DMS114 treated with DMSO at 0.1 percent for 48 hours (cell line): ENCODE measurements at regions not wholly inside any gene's neighbourhood (a gene's known extent, or its start where the extent isn't known, plus 50 kb on each side); places are given as distances from the start of the nearest gene placed in this dataset.
"Not testable (repeated sequence)": the region's sequence is repeated elsewhere in the genome, so short reads cannot be mapped to it uniquely, and the experiment has no call there.

Experiments used
- DNase-seq: peaks from one replicate; lab custom pipeline; 2025; ENCODE audit not compliant: unreplicated experiment; lab: John Stamatoyannopoulos, UW

DNA sequence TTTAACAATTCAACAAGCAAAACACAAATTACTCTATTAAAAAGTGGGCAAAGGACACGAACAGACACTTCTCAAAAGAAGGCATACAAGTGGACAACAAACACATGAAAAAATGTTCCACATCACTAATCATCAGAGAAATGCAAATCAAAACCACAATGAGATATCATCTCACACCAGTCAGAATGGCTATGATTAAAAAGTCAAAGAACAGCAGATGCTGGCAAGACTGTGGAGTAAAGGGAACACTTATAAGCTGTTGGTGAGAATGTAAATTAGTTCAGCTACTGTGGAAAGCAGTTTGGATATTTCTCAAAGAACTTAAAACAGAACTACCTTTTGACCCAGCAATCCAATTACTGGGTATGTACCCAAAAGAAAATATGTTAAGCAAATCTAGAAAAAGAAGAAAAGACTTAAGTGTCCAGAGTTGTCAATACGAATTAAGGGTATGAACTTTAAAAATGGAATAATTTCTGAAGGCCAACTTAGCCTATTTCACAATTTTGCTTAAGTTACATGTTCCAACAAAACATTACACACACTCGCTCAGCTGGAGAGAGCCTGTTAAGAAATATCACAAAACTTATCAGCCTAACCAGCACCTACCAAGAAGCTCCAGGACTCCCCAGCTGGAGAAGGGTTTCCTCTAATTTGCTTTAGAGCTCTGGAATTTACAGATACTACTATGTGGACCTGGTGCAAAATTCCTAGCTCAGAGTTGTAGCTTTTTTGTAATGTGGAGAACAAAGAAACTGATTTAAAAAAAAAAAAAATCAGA lies 232.1 kb downstream of the DUSP10 start:
- no peak for DNase-seq

DNA sequence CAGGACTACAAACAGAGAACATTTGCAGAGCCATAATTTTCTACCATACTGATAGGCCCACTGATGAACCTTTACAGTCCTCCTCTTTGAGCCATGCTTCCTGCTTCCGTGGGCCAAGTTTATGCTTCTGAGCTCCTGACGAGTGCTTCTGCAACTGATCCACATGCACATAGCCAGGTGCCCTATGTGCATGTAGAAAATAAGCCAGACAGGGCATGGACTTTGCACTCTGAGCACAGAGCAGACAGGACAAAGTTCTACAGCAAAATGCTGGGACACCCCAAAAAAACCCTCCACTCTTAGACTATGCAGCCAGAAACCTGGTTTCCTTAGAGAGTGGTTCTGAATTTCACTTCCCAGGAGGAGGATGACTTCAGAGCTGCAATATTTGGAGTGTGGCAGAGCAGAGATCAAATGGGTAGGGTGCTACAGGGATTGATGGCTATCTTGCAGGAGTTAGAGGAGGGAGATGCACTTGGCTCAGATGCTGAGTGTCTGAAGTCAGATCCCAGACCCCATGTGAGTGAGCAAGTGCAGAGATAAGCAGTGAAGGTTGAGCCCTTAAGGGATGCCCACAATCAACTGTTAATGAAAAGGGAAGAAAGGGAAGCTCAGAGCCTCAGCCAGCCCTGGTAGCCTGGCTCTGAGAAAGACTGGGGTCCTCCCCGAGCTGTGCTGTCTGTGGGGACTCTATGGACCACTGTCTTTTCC lies 230.9 kb downstream of the DUSP10 start:
- no peak for DNase-seq

DNA sequence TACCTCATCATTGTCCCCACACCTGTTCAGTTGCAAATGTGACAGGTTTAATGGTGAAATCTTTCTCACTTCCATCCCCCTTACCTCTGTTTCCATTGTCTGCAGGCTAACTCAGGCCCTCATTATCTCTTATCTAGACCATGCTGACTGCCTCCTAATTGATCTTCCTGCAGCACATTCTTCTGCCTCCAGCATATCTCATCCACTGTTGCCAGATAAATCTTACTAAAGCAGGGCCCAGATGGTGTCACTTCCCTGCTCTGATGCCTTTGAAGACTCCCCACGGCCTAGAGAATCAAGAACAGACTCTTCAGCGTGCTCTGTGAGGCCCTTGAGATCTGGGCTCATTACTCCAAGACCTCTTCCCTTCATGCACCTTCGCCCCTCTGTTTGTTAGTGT lies 230.1 kb downstream of the DUSP10 start:
- no peak for DNase-seq

DNA sequence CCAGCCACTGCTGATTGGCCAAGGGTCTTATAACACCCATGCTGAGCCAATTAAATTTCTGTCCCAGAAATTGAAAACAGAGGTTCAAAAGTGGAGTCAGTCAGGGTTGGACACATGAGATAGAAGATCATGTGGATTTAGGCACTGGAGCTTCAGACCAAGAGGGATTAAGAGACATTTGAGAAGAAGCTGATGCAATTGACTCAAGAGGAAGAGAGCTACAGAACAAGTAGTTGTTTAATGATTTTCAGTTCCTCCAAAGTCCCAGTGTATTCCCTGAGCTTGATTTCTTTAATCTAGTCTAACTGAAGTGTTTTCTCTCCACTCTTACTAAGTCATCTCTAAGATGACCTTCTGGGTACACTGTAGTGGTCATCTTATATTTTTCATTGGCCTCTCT lies 227.1 kb downstream of the DUSP10 start:
- no peak for DNase-seq

DNA sequence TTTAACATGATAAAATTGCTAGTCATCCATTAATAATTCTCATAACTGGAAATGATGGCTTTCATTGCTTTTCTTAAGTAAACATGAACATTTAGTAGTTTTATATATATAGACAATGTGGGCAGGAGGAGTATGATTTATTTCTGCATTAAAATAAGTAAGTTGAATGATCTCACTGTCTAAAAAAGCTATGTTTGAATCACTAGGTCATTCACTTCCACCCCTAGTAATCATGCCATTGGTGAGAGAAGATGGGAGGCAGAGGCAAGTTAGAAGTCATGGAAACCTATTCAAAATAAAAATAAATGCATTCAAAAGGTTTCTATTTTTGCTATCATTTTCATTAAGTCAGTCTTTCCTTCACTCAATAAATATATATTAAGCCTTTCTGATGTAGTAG lies 226.4 kb downstream of the DUSP10 start:
- no peak for DNase-seq

DNA sequence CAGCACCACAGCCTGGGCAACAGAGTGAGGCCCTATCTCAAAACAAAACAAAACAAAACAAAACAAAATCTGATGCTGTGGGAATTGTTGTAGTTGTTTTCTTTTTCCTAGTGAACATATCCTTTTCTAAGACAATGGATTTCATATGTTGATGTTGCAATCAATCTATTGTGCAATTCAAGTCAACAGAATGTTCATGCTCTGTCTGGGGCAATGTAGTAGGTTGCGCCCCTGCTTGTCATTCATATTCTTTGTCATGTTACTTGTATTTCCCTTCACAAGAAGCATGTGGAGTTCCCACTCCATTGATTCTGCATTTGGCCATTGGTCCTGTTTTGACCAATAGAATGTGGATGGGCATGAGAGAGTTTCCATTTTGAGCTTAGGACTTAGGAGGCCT lies 223.9 kb downstream of the DUSP10 start:
- DNase-seq: no peak

DNA sequence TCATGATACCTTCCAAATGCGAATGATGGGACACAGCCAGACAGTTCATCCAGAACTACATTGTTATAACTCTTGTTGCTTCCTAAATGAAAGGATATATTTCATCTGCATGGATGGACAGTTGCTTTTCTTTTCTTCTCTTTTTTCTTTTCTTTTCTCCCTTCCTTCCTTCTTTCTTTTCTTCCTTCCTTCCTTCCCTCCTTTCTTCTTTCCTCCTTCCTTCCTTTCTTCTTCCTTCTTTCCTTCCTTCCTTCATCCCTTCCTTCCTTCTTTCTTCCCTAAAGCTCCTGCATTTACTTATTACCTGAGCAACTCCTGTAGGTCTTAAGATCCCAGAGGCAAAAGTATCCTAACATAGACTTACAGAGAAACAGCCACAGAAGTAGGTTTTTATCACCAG lies 221.6 kb downstream of the DUSP10 start:
- no peak for DNase-seq

DNA sequence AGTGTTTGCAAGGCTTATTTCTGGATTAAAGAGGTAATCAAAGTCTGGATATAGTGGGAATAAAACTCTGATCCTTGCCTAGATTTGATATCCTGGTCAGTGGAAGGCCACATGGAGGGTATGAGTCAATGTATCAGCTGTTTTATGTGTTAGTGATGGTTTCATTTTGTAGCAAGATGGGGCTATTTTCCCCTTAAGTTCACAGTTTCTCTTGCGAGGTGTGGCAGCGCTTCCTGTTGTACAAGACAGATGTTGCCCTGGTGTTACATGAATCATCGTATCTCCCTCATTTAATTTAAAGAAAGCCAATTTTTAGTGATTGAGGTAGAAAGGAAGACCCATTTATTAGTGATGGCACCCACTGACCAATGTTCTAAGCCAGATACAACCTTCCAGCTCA lies 220.2 kb downstream of the DUSP10 start:
- DNase-seq: no peak

DNA sequence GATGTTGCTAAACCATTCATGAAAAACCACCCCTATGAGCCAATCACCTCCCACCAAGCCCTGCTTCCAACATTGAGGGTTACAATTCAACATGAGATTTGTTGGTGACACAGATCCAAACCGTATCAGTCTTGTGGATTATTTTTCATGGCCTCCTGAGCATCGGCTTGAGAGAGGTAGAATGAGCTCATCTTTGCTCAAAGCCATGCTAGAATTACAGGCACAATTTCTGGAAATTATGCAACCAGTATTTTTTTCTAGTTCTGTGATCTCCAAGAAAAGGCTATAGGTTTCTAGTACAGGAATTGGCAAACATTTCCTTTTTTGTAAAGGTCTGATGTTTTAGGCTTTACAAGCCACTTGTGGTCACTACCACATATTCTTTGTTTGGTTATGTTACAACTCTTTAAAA lies 219.4 kb downstream of the DUSP10 start:
- no peak for DNase-seq

DNA sequence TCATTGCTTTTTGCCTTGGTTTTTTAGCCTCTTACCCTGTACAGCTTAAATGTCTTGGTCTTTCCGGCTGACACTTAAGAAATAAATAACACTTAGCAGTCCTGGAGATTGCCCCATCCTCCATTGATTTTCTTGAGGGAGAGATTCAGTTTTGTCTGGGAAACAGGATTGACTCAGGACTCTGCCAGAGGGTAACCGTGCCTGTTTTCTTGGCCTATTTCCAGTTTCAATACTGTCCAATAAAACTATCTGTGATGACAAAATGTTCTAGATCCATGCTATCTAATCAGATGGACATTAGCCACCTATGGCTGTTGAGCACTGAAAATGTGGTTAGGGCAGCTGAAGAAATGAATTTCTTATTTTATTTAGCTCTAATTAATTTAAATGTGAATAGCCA lies 216.1 kb downstream of the DUSP10 start:
- no peak for DNase-seq

DNA sequence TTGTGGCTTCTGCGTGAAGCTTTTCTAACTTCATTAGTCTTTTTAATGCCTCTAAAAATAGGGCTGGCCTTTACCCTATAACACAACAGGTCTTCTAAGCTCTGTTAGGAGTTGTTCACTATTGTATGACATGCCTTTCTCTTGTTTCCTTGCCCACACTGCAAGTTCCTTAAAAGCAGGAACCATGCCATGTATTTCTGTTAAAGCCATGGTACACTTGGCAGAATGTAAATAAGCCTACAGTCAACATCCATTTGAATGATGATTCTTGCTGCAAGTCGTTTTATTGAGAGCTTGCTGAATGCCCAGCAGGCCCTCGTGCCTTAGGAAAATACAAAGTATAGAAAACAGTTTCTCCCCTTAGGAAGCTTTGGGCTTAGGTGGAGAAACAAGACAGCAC lies 214.6 kb downstream of the DUSP10 start:
- no peak for DNase-seq

DNA sequence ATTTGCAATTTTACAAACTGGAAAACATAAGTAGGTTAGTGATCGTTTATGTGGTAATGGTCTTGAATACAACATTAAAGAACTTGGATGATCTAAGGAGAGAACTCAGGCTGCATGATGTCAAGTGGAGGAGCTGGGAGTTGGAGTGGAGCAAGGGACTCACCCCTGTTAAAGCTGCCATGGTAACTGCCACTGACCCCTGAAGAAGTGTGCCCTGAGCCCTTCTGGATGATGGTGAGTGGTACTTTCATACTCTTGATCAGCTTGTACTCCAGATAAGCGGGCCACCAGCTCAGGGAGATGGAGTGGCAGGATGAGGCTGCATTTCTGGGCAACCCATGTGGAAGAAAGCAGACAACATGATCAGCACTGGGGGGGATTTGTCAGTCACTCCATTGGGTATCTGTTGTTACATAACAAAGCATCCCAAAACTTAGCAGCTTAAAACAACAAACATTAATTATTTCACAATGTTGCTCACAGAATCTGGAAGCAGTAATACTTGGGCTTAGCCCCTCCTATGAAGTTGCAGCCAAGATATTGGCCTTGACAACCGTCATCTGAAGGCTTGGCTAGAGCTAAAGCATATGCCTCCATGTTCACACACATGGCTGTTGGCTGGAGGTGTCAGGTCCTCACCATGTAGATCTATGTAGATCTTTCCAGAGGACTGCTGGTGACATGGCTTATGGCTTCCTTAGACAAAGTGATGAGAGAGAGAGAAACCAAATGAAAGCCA lies 213.8 kb downstream of the DUSP10 start:
- DNase-seq: no peak

DNA sequence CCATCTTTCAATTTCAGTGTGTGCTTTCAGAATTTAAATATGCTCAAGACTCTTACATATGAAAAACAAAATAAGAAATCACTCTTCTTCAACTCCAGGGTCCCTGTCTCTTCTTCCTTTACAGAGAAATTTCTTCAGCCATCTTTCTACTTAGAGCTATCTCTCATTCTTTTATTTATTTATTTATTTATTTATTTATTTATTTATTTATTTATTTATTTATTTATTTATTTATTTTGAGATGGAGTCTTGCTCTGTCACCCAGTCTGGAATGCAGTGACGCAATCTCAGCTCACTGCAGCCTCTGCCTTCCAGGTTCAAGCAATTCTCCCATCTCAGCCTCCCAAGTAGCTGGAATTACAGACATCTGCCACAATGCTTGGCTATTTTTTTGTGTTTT lies 211.7 kb downstream of the DUSP10 start:
- DNase-seq: not testable (repeated sequence)

DNA sequence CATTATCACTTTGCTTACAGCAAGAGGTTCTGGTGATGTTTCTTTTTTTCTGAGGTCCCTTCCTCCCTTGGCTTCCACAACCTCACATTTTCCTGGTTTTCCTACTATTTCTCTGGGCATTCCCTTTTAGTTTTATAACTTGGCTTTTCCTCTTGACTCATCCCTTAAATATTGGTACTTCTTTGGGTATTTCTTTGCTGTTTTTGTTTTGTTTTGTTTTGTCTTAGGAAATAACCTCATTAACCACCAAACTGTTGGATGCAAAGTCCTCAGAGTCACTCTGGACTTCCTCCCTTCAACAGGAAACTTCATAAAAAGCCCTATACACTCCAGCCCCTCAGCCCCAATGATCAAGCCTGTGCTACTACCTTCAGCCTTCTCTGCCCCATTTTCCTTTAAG lies 211.1 kb downstream of the DUSP10 start:
- DNase-seq: no peak

DNA sequence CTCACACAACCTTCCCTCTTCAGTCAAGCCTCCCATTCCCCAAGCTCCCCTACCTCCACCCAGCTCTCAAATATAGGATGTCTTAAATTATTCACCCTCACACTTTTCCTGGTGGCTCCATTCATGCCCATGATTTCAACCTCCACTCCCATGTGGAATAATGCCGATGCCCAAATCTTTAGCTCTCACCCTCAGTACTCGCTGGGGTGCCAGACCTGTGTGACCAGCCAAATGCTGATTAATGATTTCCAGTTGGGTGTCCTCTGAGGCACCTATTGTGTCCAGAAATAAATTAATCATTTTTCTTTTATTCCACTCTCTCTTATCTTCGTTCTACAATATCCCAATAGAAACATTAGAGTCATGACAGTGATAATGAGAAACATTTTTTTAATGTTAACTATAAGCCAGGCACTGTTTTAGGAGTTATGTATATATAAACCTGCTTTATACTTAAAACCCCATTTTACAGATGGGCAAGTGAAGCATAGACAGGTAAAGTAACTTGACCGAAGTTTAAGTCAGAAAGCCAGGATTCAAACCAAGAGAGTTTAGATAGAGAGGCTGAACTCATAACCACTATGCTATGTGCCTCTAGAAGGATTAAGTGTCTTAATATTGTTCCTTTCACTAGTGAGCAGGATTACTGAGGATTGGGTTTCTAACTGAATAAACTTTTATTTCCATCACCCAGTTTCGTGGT lies 209.7 kb downstream of the DUSP10 start:
- no peak for DNase-seq

DNA sequence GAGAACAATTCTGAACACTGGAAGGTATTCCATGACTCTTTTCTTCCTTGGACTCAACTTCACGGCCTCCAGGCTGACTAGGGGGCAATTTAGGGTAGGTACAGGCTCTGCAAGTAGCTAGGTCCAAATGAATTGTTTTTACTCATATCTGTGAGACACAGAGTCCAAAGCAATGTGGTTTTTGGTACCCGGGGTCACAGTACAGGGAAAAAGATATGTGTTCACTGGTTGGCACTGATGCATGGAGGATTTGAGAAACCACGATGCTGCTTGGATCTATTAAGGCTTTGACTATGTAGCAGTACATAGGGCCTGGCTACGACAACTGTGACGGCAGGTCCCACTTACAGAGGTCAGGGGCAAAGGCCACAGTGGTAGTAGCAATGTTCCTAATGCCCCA lies 200.6 kb downstream of the DUSP10 start:
- no peak for DNase-seq

DNA sequence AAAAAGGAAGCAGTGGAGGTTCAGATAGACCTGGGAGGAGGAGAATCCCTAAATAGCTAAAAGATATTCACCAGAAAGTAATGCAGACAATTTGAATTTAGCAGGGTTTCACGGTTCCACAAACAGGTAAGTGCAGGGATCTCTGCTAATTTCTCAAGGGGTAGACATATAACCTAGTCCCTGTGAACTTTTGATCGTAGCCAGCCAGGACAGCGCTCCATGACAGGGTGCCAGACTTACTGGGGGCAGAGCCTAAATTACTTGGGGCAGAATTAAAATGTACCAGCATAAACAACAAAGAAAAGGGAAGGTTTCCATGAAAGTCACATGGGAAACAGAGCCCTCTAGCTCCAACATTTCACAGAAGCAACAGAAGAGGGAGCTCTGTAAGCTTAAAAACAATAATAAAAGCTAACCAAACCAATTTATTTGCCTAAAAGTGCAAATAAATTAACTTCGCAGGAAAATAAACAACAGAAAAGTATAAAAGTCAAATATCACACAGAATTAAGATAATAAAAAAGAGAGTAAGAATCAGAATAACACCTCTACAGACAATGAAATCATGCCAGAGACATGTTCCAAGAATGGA lies 198.3 kb downstream of the DUSP10 start:
- DNase-seq: no peak

DNA sequence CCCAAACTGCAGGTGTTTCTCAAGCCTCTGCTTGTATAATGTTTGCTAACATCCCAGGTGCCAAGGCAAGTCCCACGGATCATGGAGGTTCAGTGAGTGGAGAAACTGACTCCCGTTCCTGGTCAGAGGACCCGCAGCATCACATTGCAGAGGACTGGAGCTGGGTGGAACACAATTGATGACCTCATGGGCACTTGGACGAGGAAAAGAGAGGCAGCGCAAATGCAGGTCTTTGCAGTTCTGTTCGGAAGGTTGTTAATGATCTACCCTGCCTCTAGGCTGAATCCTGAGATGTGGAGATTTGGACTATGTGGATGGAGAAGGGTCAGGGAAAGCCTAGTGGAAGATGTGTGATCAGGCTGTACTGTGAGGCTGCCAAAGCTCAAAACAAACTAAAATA lies 192.9 kb downstream of the DUSP10 start:
- DNase-seq: no peak

DNA sequence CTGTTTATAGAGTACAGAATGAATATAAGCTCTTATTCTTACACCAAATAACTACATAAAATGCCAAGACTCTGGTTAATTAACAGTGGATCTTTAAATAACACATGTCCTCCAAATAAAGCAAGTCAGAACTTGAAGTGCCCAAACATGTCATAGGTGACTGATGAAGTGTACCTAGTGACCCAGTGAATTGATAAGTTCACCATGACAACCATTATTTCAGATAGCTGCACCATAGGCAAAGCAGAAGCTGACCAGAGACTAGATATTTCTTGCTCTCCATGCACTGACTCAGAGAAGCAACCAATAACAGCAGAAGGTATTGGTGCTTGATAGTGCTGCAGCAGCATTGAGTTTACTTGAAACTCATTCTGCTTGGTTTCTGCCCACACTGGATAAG lies 192.1 kb downstream of the DUSP10 start:
- no peak for DNase-seq

DNA sequence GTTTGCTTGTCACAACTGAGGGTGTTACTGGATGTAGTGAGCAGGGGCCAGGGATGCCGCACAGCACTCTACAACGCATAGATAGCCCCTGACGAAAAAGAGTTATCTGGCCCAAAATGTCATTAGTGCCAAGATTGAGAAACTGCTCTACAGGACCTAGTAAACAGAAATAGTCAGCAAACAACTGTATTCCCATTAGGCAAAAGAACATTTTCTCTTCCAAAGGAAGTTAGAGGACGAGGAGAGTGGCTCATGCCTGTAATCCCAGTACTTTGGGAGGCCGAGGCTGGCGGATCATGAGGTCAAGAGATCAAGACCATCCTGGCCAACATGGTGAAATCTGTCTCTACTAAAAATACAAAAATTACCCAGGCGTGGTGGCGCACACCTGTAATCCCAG lies 189.1 kb downstream of the DUSP10 start:
- DNase-seq: not testable (repeated sequence)
